B cell (primary cell): ENCODE measurements at regions not wholly inside any gene's neighbourhood (a gene's known extent, or its start where the extent isn't known, plus 50 kb on each side); places are given as distances from the start of the nearest gene placed in this dataset.

Experiments
- ATAC-seq: fragments of 200-7000 bp; cut with Tn5 transposase; one replicate; pipeline ENCODE4 v1.10.0; 2021; ENCODE audit warnings: low read depth, mild to moderate bottlenecking, moderate number of reproducible peaks, moderate library complexity
- CTCF ChIA-PET: fragments of 350-600 bp; sonication (Branson Sonifier 250); formaldehyde crosslinking; loops from one replicate; lab custom pipeline; 2021; ENCODE audit warnings: antibody characterized with exemption, inconsistent platforms; lab: Charles Lee
- POLR2A ChIA-PET: fragments of 350-600 bp; sonication (Branson Sonifier 250); formaldehyde crosslinking; loops from one replicate; lab custom pipeline; 2021; ENCODE audit warnings: antibody characterized with exemption; lab: Charles Lee
- DNase-seq: peaks from one replicate; pipeline ENCODE4 v3.0.0; 2013
- H2AFZ ChIP-seq: 2 replicates; pipeline ENCODE4 v1.6.1; 2012; ENCODE audit warnings: mild to moderate bottlenecking, low read depth, low read length; ENCODE audit not compliant: insufficient read depth, poor library complexity, severe bottlenecking
- H3K27ac ChIP-seq, 2 donors: 1 replicate in 1 of 2; 2 replicates in 1 of 2; pipeline ENCODE4 v1.5.1; 2012 to 2013; ENCODE audit warnings: low read length in 2 of 2, mild to moderate bottlenecking in 2 of 2, moderate library complexity in 1 of 2
- H3K27me3 ChIP-seq, 4 experiments: fragments of 200-600 bp in 1 of 4; sonication (generic) in 1 of 4; replicated peaks in 1 of 4; 1 replicate in 2 of 4; 2 replicates in 2 of 4; pipeline versions ENCODE4 v1.6.1 to v1.7.0; 2013 to 2016; ENCODE audit warnings: low read length in 3 of 4, mild to moderate bottlenecking in 2 of 4, mixed read lengths in 1 of 4, moderate library complexity in 1 of 4; ENCODE audit not compliant: insufficient read depth in 4 of 4, control insufficient read depth in 3 of 4; ENCODE audit errors: control extremely low read depth in 1 of 4
- H3K36me3 ChIP-seq, 2 experiments: replicated peaks in 1 of 2; 1 replicate in 1 of 2; 2 replicates in 1 of 2; pipeline versions ENCODE4 v1.6.1 to v1.7.1; 2013; ENCODE audit warnings: low read length in 1 of 2; ENCODE audit not compliant: insufficient read depth in 2 of 2, control insufficient read depth in 1 of 2; ENCODE audit errors: control extremely low read depth in 1 of 2, extremely low read depth in 1 of 2
- H3K4me1 ChIP-seq, 2 donors: fragments of 200-600 bp in 1 of 2; sonication (generic) in 1 of 2; 1 replicate in 1 of 2; 2 replicates in 1 of 2; pipeline versions ENCODE4 v1.5.1 to v1.6.1; 2013 to 2017; ENCODE audit warnings: low read length in 2 of 2; ENCODE audit not compliant: control insufficient read depth in 2 of 2, insufficient read depth in 2 of 2
- H3K4me2 ChIP-seq: replicated peaks from 2 replicates; pipeline ENCODE3; 2012; ENCODE audit warnings: mild to moderate bottlenecking, low read depth, low read length; ENCODE audit not compliant: poor library complexity, severe bottlenecking
- H3K4me3 ChIP-seq, 5 experiments: fragments of 200-600 bp in 1 of 5; sonication (generic) in 1 of 5; 1 replicate in 3 of 5; 2 replicates in 2 of 5; pipeline versions ENCODE4 v1.5.1 to v1.7.0; 2011 to 2016; ENCODE audit warnings: low read length in 4 of 5, mild to moderate bottlenecking in 4 of 5, low read depth in 2 of 5, control low read depth in 1 of 5, moderate library complexity in 1 of 5; ENCODE audit not compliant: insufficient read depth in 1 of 5; ENCODE audit errors: control extremely low read depth in 1 of 5, extremely low read depth in 1 of 5
- H3K79me2 ChIP-seq: fragments of 200-600 bp; sonication (generic); one replicate; pipeline ENCODE4 v1.6.0; 2016; ENCODE audit warnings: low read length; ENCODE audit not compliant: control insufficient read depth, insufficient read depth
- H3K9ac ChIP-seq: fragments of 200-600 bp; sonication (generic); 2 replicates; pipeline ENCODE4 v1.6.1; 2017; ENCODE audit warnings: mild to moderate bottlenecking, low read length, moderate library complexity
- H3K9me3 ChIP-seq, 3 donors: one replicate each; pipeline versions ENCODE4 v1.6.1 to v1.7.1; 2013; ENCODE audit warnings: low read length in 2 of 3; ENCODE audit not compliant: control insufficient read depth in 2 of 3, insufficient read depth in 1 of 3; ENCODE audit errors: control extremely low read depth in 1 of 3
- H4K20me1 ChIP-seq: 2 replicates; pipeline ENCODE4 v1.6.0; 2012; ENCODE audit warnings: mild to moderate bottlenecking, low read length; ENCODE audit not compliant: insufficient read depth, control insufficient read depth, poor library complexity, severe bottlenecking
- H3K27ac Mint-ChIP-seq: one replicate; pipeline ENCODE4 v1.8.0; 2021; ENCODE audit warnings: mixed read lengths
- H3K27me3 Mint-ChIP-seq: one replicate; pipeline ENCODE4 v1.8.0; 2021; ENCODE audit warnings: mixed read lengths
- H3K4me1 Mint-ChIP-seq: one replicate; pipeline ENCODE4 v1.8.0; 2021; ENCODE audit warnings: mixed read lengths
- H3K4me3 Mint-ChIP-seq: one replicate; pipeline ENCODE4 v1.8.0; 2021; ENCODE audit warnings: mixed read lengths
- H3K9me3 Mint-ChIP-seq: one replicate; pipeline ENCODE4 v1.8.0; 2022; ENCODE audit warnings: mixed read lengths; ENCODE audit not compliant: insufficient read depth
- EZH2 ChIP-seq: IDR thresholded peaks from 2 replicates; pipeline ENCODE4 v1.6.1; 2012; ENCODE audit warnings: borderline replicate concordance, low read depth, mild to moderate bottlenecking, moderate library complexity, low read length; ENCODE audit not compliant: insufficient read depth, poor library complexity, severe bottlenecking
- WGBS: methylation state at CpG from one replicate; pipeline ENCODE4 v1.1.5; 2013; ENCODE audit warnings: missing lambda C conversion rate; ENCODE audit not compliant: insufficient coverage; 5-methylcytosine and 5-hydroxymethylcytosine counted together
- intact Hi-C: fragments of 100-400 bp; cut with micrococcal nuclease; formaldehyde crosslinking; loops from one replicate; pipeline ENCODE4 v1.10.0; 2022
- TF ChIP-seq, protein P1 (sequence below): fragments of 200-600 bp; IDR thresholded peaks from one replicate; pipeline ENCODE4 v1.8.0; 2022; ENCODE audit warnings: antibody characterized with exemption, mild to moderate bottlenecking

DNA sequence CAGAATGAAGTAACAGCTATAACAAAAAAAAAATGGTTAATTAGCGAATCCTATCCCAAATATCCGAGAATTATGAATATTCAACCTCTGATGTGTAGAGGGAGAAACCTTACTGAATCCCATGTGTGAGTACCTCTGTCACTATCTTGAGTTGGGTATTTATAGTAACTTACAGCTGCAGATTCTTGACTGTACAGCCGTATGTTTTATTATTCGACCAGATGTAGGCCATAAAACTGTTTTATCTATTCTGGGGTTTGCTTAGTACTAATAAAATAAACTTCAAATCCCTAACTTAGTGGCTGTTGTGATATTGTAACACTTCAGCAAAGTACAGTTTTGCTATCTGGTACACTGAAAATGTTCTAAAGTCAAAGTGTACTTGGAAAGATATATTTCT is 120.0 kb downstream of the EFNB2 start:
- Histone ChIP-seq H3K9me3 (no peaks in the 10 kb centered on the region), H3K9ac (no peak overlapping the region), H3K79me2 (no peaks in the 10 kb centered on the region), H3K27me3 (no peaks in the 10 kb centered on the region), H3K27ac (no peak overlapping the region), H3K4me1 (no peaks in the 10 kb centered on the region), H4K20me1 (no peaks in the 10 kb centered on the region), H3K4me2 (no peak overlapping the region), H2AFZ (no peak overlapping the region), H3K36me3 (no peaks in the 10 kb centered on the region), H3K4me3 (no peak overlapping the region)
- intact Hi-C loops: no loop called here
- H3K27me3 Mint-ChIP-seq: no peaks in the 10 kb centered on the region
- no peaks in the 10 kb centered on the region for H3K9me3 Mint-ChIP-seq
- ChIA-PET CTCF (interaction anchor here (0.7 kb wide), 1 partner anchor 1068 kb away, joined by 3 read pairs; no protein-coding TSS in a partner anchor), POLR2A (no interaction called here)
- H3K27ac Mint-ChIP-seq: no peak overlapping the region
- no CpG with 5 or more reads among the region's 4 CpGs for WGBS
- no peak for TF ChIP-seq EZH2
- TF ChIP-seq, protein P1, sequence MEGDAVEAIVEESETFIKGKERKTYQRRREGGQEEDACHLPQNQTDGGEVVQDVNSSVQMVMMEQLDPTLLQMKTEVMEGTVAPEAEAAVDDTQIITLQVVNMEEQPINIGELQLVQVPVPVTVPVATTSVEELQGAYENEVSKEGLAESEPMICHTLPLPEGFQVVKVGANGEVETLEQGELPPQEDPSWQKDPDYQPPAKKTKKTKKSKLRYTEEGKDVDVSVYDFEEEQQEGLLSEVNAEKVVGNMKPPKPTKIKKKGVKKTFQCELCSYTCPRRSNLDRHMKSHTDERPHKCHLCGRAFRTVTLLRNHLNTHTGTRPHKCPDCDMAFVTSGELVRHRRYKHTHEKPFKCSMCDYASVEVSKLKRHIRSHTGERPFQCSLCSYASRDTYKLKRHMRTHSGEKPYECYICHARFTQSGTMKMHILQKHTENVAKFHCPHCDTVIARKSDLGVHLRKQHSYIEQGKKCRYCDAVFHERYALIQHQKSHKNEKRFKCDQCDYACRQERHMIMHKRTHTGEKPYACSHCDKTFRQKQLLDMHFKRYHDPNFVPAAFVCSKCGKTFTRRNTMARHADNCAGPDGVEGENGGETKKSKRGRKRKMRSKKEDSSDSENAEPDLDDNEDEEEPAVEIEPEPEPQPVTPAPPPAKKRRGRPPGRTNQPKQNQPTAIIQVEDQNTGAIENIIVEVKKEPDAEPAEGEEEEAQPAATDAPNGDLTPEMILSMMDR: no peak
- no peaks in the 10 kb centered on the region for H3K4me1 Mint-ChIP-seq
- no peak for DNase-seq
- no peak for ATAC-seq
- no peak overlapping the region for H3K4me3 Mint-ChIP-seq

DNA sequence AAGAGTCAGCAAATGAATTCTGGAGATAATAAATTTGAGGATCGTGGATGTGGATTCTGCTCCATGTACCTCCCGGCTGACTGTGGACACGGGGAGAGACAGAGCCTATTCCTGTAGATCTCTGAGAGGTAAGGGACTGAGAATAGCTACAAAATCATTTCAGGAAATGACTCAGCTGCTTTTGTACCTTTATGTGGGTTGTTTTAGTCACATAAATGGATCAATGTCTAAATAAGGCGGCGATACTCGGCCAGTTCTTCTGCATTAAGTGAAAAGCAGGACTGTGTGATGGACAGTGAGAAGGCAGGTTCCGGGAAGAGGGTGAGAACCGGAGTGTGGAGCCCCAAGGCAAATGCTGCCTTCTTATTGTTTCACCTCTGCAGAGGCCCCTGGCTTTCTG is 128.1 kb downstream of the EFNB2 start:
- no peak overlapping the region for H3K27ac ChIP-seq
- ATAC-seq: no peak
- CTCF ChIA-PET: no interaction called here
- no peaks in the 10 kb centered on the region for H3K36me3 ChIP-seq
- no peaks in the 10 kb centered on the region for H3K9me3 ChIP-seq
- H3K27me3 Mint-ChIP-seq: no peaks in the 10 kb centered on the region
- no peak overlapping the region for H3K4me2 ChIP-seq
- no peak overlapping the region for H3K4me3 ChIP-seq
- 52% methylated on average over 7 of the region's 8 CpGs for WGBS
- DNase-seq: no peak
- no peaks in the 10 kb centered on the region for H3K79me2 ChIP-seq
- no peaks in the 10 kb centered on the region for H3K27me3 ChIP-seq
- intact Hi-C loops: no loop called here
- no peaks in the 10 kb centered on the region for H4K20me1 ChIP-seq
- no peaks in the 10 kb centered on the region for H3K4me1 ChIP-seq
- no peak overlapping the region for H3K27ac Mint-ChIP-seq
- no peaks in the 10 kb centered on the region for H3K4me1 Mint-ChIP-seq
- no peak overlapping the region for H3K9ac ChIP-seq
- no peak for TF ChIP-seq EZH2
- TF ChIP-seq, protein P1: no peak
- POLR2A ChIA-PET: no interaction called here
- no peaks in the 10 kb centered on the region for H3K9me3 Mint-ChIP-seq
- H3K4me3 Mint-ChIP-seq: no peak overlapping the region
- no peak overlapping the region for H2AFZ ChIP-seq
